Loucy (cell line): ENCODE measurements at regions not wholly inside any gene's neighbourhood (a gene's known extent, or its start where the extent isn't known, plus 50 kb on each side); places are given as distances from the start of the nearest gene placed in this dataset.

Experiments
- H2AFZ ChIP-seq: fragments of 200-600 bp; sonication (generic); 2 replicates; pipeline ENCODE4 v1.6.0; 2016; ENCODE audit warnings: antibody characterized with exemption, mild to moderate bottlenecking, low read length, moderate library complexity
- H3F3A ChIP-seq: fragments of 200-600 bp; 2 replicates; pipeline ENCODE4 v1.6.0; 2016; ENCODE audit warnings: antibody characterized with exemption, low read depth, mild to moderate bottlenecking
- H3K27me3 ChIP-seq: fragments of 200-600 bp; sonication (generic); 2 replicates; pipeline ENCODE4 v1.6.1; 2014; ENCODE audit warnings: low read length, mild to moderate bottlenecking; ENCODE audit not compliant: insufficient read depth, poor library complexity, severe bottlenecking
- H3K36me3 ChIP-seq: fragments of 200-600 bp; sonication (generic); 2 replicates; pipeline ENCODE4 v1.6.1; 2016; ENCODE audit warnings: low read length; ENCODE audit not compliant: insufficient read depth
- H3K4me1 ChIP-seq: fragments of 200-600 bp; sonication (generic); 2 replicates; pipeline ENCODE4 v1.5.1; 2014; ENCODE audit warnings: low read length, mild to moderate bottlenecking; ENCODE audit not compliant: insufficient read depth, poor library complexity, severe bottlenecking
- H3K4me2 ChIP-seq: fragments of 200-600 bp; sonication (generic); 2 replicates; pipeline ENCODE4 v1.6.0; 2014; ENCODE audit warnings: antibody characterized with exemption, low read length, low read depth, mild to moderate bottlenecking; ENCODE audit not compliant: poor library complexity, severe bottlenecking
- H3K4me3 ChIP-seq: fragments of 200-600 bp; sonication (generic); 2 replicates; pipeline ENCODE4 v1.5.1; 2014; ENCODE audit warnings: low read length, mild to moderate bottlenecking, mixed read lengths; ENCODE audit not compliant: poor library complexity, severe bottlenecking
- H3K79me2 ChIP-seq: fragments of 200-600 bp; sonication (generic); 2 replicates; pipeline ENCODE4 v1.6.1; 2014; ENCODE audit warnings: low read length; ENCODE audit not compliant: insufficient read depth
- H3K9ac ChIP-seq: fragments of 200-600 bp; sonication (generic); 2 replicates; pipeline ENCODE4 v1.6.0; 2014; ENCODE audit warnings: mild to moderate bottlenecking, low read depth, low read length, moderate library complexity; ENCODE audit not compliant: poor library complexity, severe bottlenecking
- H3K9me2 ChIP-seq: fragments of 200-600 bp; sonication (generic); replicated peaks from 2 replicates; pipeline ENCODE4 v1.6.1; 2016; ENCODE audit warnings: low read depth, low read length, mixed read lengths
- H3K9me3 ChIP-seq: fragments of 200-600 bp; sonication (generic); 2 replicates; pipeline ENCODE4 v1.6.1; 2014; ENCODE audit warnings: mild to moderate bottlenecking, antibody characterized with exemption, low read length, low read depth; ENCODE audit not compliant: insufficient read depth
- H4K20me1 ChIP-seq: fragments of 200-600 bp; sonication (generic); 2 replicates; pipeline ENCODE4 v1.6.0; 2014; ENCODE audit warnings: antibody characterized with exemption, low read length, mild to moderate bottlenecking; ENCODE audit not compliant: insufficient read depth, poor library complexity, severe bottlenecking
- CTCF ChIP-seq: fragments of 200-600 bp; sonication (generic); conservative IDR thresholded peaks from 2 replicates; pipeline ENCODE4 v1.5.1; 2014; ENCODE audit warnings: mild to moderate bottlenecking, antibody characterized with exemption, low read length
- EZH2phosphoT487 ChIP-seq: fragments of 200-600 bp; IDR thresholded peaks from 2 replicates; pipeline ENCODE4 v1.6.1; 2018; ENCODE audit warnings: antibody characterized with exemption, mild to moderate bottlenecking, moderate library complexity, borderline replicate concordance

DNA sequence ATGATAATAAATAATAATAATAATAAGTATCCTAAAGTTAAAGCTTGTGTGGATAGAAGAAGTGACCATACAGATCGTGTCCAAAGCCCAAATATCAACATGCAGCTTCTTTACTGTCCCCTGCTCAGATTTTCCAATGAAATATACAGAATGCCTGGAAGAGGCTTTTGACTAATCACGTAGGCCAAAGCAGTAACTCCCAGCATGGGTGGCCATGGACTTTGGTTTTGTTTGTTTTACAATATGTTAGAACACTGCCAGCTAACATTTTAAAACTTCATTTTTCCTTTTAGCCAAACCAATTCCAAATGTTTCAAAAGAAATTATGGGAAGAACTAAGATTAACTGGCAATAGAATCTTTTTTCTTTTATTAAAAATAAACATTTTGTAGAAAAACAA is 400.0 kb upstream of the FLRT2 start:
- no peak overlapping the region for H3K9ac ChIP-seq
- H3F3A ChIP-seq = no peaks in the 10 kb centered on the region
- H3K4me2 ChIP-seq = no peak overlapping the region
- no peak overlapping the region for H2AFZ ChIP-seq
- H3K27me3 ChIP-seq = no peaks in the 10 kb centered on the region
- H3K4me1 ChIP-seq = no peaks in the 10 kb centered on the region
- TF ChIP-seq CTCF (no peak), EZH2phosphoT487 (no peak)
- no peaks in the 10 kb centered on the region for H3K79me2 ChIP-seq
- H3K9me2 ChIP-seq = no peaks in the 10 kb centered on the region
- H3K36me3 ChIP-seq = no peaks in the 10 kb centered on the region
- H3K9me3 ChIP-seq = no peaks in the 10 kb centered on the region
- H4K20me1 ChIP-seq = no peaks in the 10 kb centered on the region
- H3K4me3 ChIP-seq = no peak overlapping the region

GRCh38 chr14:85131226-85131922 is 398.6 kb upstream of the FLRT2 start:
- Histone ChIP-seq H3K9me3 (no peaks in the 10 kb centered on the region), H3K9ac (no peak overlapping the region), H3K9me2 (no peaks in the 10 kb centered on the region), H3F3A (no peaks in the 10 kb centered on the region), H3K36me3 (no peaks in the 10 kb centered on the region), H3K4me3 (no peak overlapping the region), H3K27me3 (no peaks in the 10 kb centered on the region), H4K20me1 (no peaks in the 10 kb centered on the region), H3K4me1 (no peaks in the 10 kb centered on the region), H3K79me2 (no peaks in the 10 kb centered on the region), H3K4me2 (no peak overlapping the region), H2AFZ (no peak overlapping the region)
- TF ChIP-seq CTCF (no peak; the same call in 1 of the 2 replicates), EZH2phosphoT487 (no peak)

GRCh38 chr14:85142982-85143381 is 387.0 kb upstream of the FLRT2 start:
- no peak for TF ChIP-seq CTCF
- TF ChIP-seq EZH2phosphoT487 = no peak

More at GRCh38 chr14:85142982-85143381, 387.0 kb upstream of the FLRT2 start:
- Histone ChIP-seq H3K4me1 (peaks cover 9% of the 10 kb centered on the region), H3K4me3 (peak overlapping the region; percentile 11), H3K79me2 (no peaks in the 10 kb centered on the region), H3K9ac (no peak overlapping the region), H3F3A (no peaks in the 10 kb centered on the region), H4K20me1 (no peaks in the 10 kb centered on the region), H3K9me3 (no peaks in the 10 kb centered on the region), H3K4me2 (peak overlapping the region; percentile 34), H3K36me3 (no peaks in the 10 kb centered on the region), H2AFZ (no peak overlapping the region), H3K27me3 (no peaks in the 10 kb centered on the region), H3K9me2 (no peaks in the 10 kb centered on the region)
